OCI-LY1 (cell line): ENCODE measurements at regions not wholly inside any gene's neighbourhood (a gene's known extent, or its start where the extent isn't known, plus 50 kb on each side); places are given as distances from the start of the nearest gene placed in this dataset.

Experiments used
- H2AFZ ChIP-seq: fragments of 200-600 bp; sonication (generic), shearing (Covaris generic); 2 replicates; pipeline ENCODE4 v1.6.0; 2014; ENCODE audit warnings: antibody characterized with exemption, mild to moderate bottlenecking, low read length
- H3F3A ChIP-seq: fragments of 200-600 bp; sonication (generic), shearing (Covaris generic); 2 replicates; pipeline ENCODE4 v1.6.0; 2014; ENCODE audit warnings: mild to moderate bottlenecking, antibody characterized with exemption, low read length, moderate library complexity; ENCODE audit not compliant: insufficient read depth
- H3K27ac ChIP-seq: fragments of 200-600 bp; sonication (generic); 2 replicates; pipeline ENCODE4 v1.5.1; 2014; ENCODE audit warnings: low read length, mixed run types, mild to moderate bottlenecking, low read depth; ENCODE audit not compliant: poor library complexity, severe bottlenecking
- H3K27me3 ChIP-seq: fragments of 200-600 bp; sonication (generic); 2 replicates; pipeline ENCODE4 v1.6.0; 2014; ENCODE audit warnings: antibody characterized with exemption, mild to moderate bottlenecking, low read length, moderate library complexity; ENCODE audit not compliant: insufficient read depth
- H3K36me3 ChIP-seq: fragments of 200-600 bp; sonication (generic); 2 replicates; pipeline ENCODE4 v1.6.1; 2014; ENCODE audit warnings: mild to moderate bottlenecking, antibody characterized with exemption, low read length, moderate library complexity, mixed read lengths; ENCODE audit not compliant: insufficient read depth
- H3K4me1 ChIP-seq: fragments of 200-600 bp; sonication (generic); 2 replicates; pipeline ENCODE4 v1.5.1; 2014; ENCODE audit warnings: mild to moderate bottlenecking, low read length, moderate library complexity; ENCODE audit not compliant: insufficient read depth, severe bottlenecking
- H3K4me2 ChIP-seq: fragments of 200-600 bp; sonication (generic), shearing (Covaris generic); 2 replicates; pipeline ENCODE4 v1.6.1; 2014; ENCODE audit warnings: low read length
- H3K4me3 ChIP-seq: fragments of 200-600 bp; sonication (generic); 2 replicates; pipeline ENCODE4 v1.5.1; 2014; ENCODE audit warnings: low read length, low read depth, mild to moderate bottlenecking, mixed read lengths; ENCODE audit not compliant: poor library complexity, severe bottlenecking
- H3K79me2 ChIP-seq: fragments of 200-600 bp; shearing (Covaris generic); 2 replicates; pipeline ENCODE4 v1.6.1; 2016; ENCODE audit warnings: mixed run types, low read length, mixed read lengths; ENCODE audit not compliant: insufficient read depth
- H3K9ac ChIP-seq: fragments of 200-600 bp; sonication (generic), shearing (Covaris generic); 2 replicates; pipeline ENCODE4 v1.6.1; 2014; ENCODE audit warnings: mild to moderate bottlenecking, low read length, mixed read lengths
- H3K9me2 ChIP-seq: fragments of 200-600 bp; sonication (generic), shearing (Covaris generic); 2 replicates; pipeline ENCODE4 v1.6.1; 2014; ENCODE audit warnings: low read depth, mild to moderate bottlenecking, low read length, mixed read lengths
- H3K9me3 ChIP-seq: fragments of 200-600 bp; shearing (Covaris generic); 2 replicates; pipeline ENCODE4 v1.6.1; 2014; ENCODE audit warnings: low read length, mixed read lengths
- H4K20me1 ChIP-seq: fragments of 200-600 bp; sonication (generic), shearing (Covaris generic); 2 replicates; pipeline ENCODE4 v1.6.0; 2016; ENCODE audit warnings: mild to moderate bottlenecking, low read length; ENCODE audit not compliant: insufficient read depth
- EZH2 ChIP-seq: fragments of 200-600 bp; sonication (generic), shearing (Covaris generic); IDR thresholded peaks from 2 replicates; pipeline ENCODE4 v1.8.0; 2017; ENCODE audit warnings: borderline replicate concordance, mixed run types, mild to moderate bottlenecking, antibody characterized with exemption, low read length, moderate library complexity, mixed read lengths
- TF ChIP-seq, protein P1 (sequence below): fragments of 200-600 bp; sonication (generic), shearing (Covaris generic); IDR thresholded peaks from 2 replicates; pipeline ENCODE4 v1.5.1; 2017; ENCODE audit warnings: mild to moderate bottlenecking, antibody characterized with exemption, low read length, moderate library complexity, mixed read lengths

DNA sequence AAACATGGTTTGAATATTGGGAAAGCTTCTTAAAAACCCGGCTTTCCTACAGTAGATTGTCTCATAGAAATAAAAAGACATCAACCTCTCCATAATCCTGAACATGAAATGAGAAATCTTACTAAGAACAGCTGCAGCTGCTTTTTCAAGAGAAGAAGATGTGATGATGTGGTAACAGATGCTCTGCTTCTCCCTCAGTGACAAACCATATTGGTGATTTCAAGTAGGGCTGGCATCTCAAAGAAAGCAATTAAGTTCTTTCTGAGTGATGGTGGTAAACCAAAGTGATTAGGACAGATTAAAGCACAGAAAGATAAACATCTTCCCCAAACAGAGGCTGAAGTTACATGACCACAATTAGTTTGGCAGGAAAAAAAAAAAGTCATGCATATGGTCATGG is 1477.7 kb downstream of the RAPGEF2 start:
- no peak overlapping the region for H3K9ac ChIP-seq

DNA sequence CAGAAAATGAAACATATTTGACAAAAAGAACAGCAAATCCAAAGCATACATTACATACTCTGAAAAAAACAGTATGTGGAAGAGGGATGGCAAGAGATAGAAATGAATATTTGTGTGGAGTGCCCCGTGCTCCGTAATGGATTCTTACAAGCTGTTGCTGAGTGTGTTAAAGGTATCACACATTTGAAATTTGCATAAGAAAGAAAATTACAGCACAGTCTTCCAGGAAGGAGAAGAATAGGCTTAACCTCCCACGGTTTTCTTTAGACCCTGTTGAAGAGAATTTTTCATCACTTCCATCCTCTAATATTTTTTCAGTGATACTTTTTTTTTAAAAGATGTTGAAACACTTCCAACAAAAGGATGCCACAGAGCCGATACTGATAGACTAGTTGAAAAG is 1489.4 kb downstream of the RAPGEF2 start:
- H3K27me3 ChIP-seq: no peaks in the 10 kb centered on the region
- H3K36me3 ChIP-seq: no peaks in the 10 kb centered on the region
- H3K9me3 ChIP-seq: no peaks in the 10 kb centered on the region
- H3F3A ChIP-seq: no peaks in the 10 kb centered on the region
- no peaks in the 10 kb centered on the region for H3K79me2 ChIP-seq
- H2AFZ ChIP-seq: no peak overlapping the region
- H3K4me3 ChIP-seq: no peak overlapping the region
- H3K9ac ChIP-seq: no peak overlapping the region
- H3K27ac ChIP-seq: no peak overlapping the region
- H4K20me1 ChIP-seq: no peaks in the 10 kb centered on the region
- no peaks in the 10 kb centered on the region for H3K4me1 ChIP-seq
- TF ChIP-seq EZH2: no peak
- TF ChIP-seq, protein P1, sequence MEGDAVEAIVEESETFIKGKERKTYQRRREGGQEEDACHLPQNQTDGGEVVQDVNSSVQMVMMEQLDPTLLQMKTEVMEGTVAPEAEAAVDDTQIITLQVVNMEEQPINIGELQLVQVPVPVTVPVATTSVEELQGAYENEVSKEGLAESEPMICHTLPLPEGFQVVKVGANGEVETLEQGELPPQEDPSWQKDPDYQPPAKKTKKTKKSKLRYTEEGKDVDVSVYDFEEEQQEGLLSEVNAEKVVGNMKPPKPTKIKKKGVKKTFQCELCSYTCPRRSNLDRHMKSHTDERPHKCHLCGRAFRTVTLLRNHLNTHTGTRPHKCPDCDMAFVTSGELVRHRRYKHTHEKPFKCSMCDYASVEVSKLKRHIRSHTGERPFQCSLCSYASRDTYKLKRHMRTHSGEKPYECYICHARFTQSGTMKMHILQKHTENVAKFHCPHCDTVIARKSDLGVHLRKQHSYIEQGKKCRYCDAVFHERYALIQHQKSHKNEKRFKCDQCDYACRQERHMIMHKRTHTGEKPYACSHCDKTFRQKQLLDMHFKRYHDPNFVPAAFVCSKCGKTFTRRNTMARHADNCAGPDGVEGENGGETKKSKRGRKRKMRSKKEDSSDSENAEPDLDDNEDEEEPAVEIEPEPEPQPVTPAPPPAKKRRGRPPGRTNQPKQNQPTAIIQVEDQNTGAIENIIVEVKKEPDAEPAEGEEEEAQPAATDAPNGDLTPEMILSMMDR: no peak
- H3K9me2 ChIP-seq: no peaks in the 10 kb centered on the region
- H3K4me2 ChIP-seq: no peak overlapping the region

More for the DNA sequence above, 1477.7 kb downstream of the RAPGEF2 start:
- TF ChIP-seq, protein P1: no peak
- no peak for TF ChIP-seq EZH2
- H3K9me3 ChIP-seq: no peaks in the 10 kb centered on the region
- no peaks in the 10 kb centered on the region for H4K20me1 ChIP-seq
- H3K4me3 ChIP-seq: no peak overlapping the region
- H3K9me2 ChIP-seq: no peaks in the 10 kb centered on the region
- H3F3A ChIP-seq: no peaks in the 10 kb centered on the region
- H3K4me2 ChIP-seq: no peak overlapping the region
- no peaks in the 10 kb centered on the region for H3K4me1 ChIP-seq
- H3K27ac ChIP-seq: no peak overlapping the region
- no peaks in the 10 kb centered on the region for H3K79me2 ChIP-seq
- no peaks in the 10 kb centered on the region for H3K27me3 ChIP-seq
- no peaks in the 10 kb centered on the region for H3K36me3 ChIP-seq
- no peak overlapping the region for H2AFZ ChIP-seq

DNA sequence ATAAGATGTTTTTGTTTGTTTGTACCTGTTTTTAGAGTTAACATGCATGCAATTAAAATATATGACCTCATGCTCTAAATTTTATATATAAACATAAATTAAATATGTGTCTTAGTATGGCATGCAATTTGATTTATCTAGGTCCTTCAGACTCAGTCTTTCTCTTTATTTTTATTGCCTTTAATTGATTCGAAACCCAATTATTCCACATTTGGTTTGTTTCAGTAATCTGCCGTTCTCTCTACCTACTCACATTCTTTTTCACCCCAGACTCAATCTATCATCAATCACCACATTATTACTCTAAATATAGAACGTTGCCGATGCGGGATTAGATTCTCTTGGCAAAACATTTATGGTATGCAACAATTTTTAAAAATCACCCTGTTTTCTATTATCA is 1492.8 kb downstream of the RAPGEF2 start:
- no peak for TF ChIP-seq EZH2
- TF ChIP-seq, protein P1: no peak
- Histone ChIP-seq H3K9ac (no peak overlapping the region), H3K27me3 (no peaks in the 10 kb centered on the region)

More for the DNA sequence above, 1492.8 kb downstream of the RAPGEF2 start:
- no peaks in the 10 kb centered on the region for H3K36me3 ChIP-seq
- H3F3A ChIP-seq: no peaks in the 10 kb centered on the region
- no peaks in the 10 kb centered on the region for H4K20me1 ChIP-seq
- no peaks in the 10 kb centered on the region for H3K9me3 ChIP-seq
- no peaks in the 10 kb centered on the region for H3K9me2 ChIP-seq
- H3K27ac ChIP-seq: no peak overlapping the region
- H3K4me2 ChIP-seq: no peak overlapping the region
- no peaks in the 10 kb centered on the region for H3K79me2 ChIP-seq
- H3K4me1 ChIP-seq: no peaks in the 10 kb centered on the region
- H3K4me3 ChIP-seq: no peak overlapping the region
- H2AFZ ChIP-seq: no peak overlapping the region
